SK-N-SH (cell line): ENCODE measurements at regions not wholly inside any gene's neighbourhood (a gene's known extent, or its start where the extent isn't known, plus 50 kb on each side); places are given as distances from the start of the nearest gene placed in this dataset.

Experiments
- CTCF ChIA-PET: fragments of 300-600, 350-600 bp; formaldehyde crosslinking; extraction: SDS; loops from one replicate; lab custom pipeline; 2021; lab: Yijun Ruan, JAX
- POLR2A ChIA-PET: fragments of 350-600 bp; sonication (Branson Sonifier 250); formaldehyde crosslinking; extraction: SDS; loops from one replicate; lab custom pipeline; 2020; ENCODE audit warnings: antibody characterized with exemption, inconsistent platforms; lab: Yijun Ruan, JAX
- DNase-seq: peaks from one replicate; pipeline ENCODE4 v3.0.0; 2012
- H2AFZ ChIP-seq: fragments of 200-600 bp; sonication (generic); 2 replicates; pipeline ENCODE4 v1.8.1; 2016; ENCODE audit warnings: antibody characterized with exemption, mild to moderate bottlenecking, low read depth
- H3F3A ChIP-seq: fragments of 200-600 bp; sonication (generic); replicated peaks from 2 replicates; pipeline ENCODE3; 2016; ENCODE audit warnings: antibody characterized with exemption, mild to moderate bottlenecking; ENCODE audit not compliant: insufficient read depth
- H3K27ac ChIP-seq, 2 experiments: fragments of 200-500 bp in 1 of 2; fragments of 200-600 bp in 1 of 2; sonication (Bioruptor generic) in 1 of 2; sonication (generic), shearing (Covaris generic) in 1 of 2; 2 replicates each; pipeline versions ENCODE4 v1.5.1 to v1.6.1; 2014 to 2016; ENCODE audit warnings: low read depth in 2 of 2, inconsistent platforms in 1 of 2, low read length in 1 of 2, mild to moderate bottlenecking in 1 of 2, mixed read lengths in 1 of 2
- H3K27me3 ChIP-seq: fragments of 200-600 bp; sonication (generic), shearing (Covaris generic); 2 replicates; pipeline ENCODE4 v1.6.1; 2016; ENCODE audit warnings: mixed run types; ENCODE audit not compliant: insufficient read depth
- H3K36me3 ChIP-seq, 2 experiments: fragments of 200-500 bp in 1 of 2; fragments of 200-600 bp in 1 of 2; sonication (Bioruptor generic) in 1 of 2; sonication (generic) in 1 of 2; replicated peaks in 1 of 2; 2 replicates each; pipeline versions ENCODE3 to v1.5.1; 2014 to 2016; ENCODE audit warnings: low read length in 1 of 2, mild to moderate bottlenecking in 1 of 2; ENCODE audit not compliant: insufficient read depth in 2 of 2, control insufficient read depth in 1 of 2
- H3K4me1 ChIP-seq, 2 experiments: fragments of 200-500 bp in 1 of 2; fragments of 200-600 bp in 1 of 2; sonication (Bioruptor generic) in 1 of 2; sonication (generic), shearing (Covaris generic) in 1 of 2; 2 replicates each; pipeline versions ENCODE4 v1.5.1 to v1.6.1; 2014 to 2016; ENCODE audit warnings: low read depth in 1 of 2, low read length in 1 of 2, mixed run types in 1 of 2; ENCODE audit not compliant: insufficient read depth in 2 of 2, control insufficient read depth in 1 of 2
- H3K4me2 ChIP-seq: fragments of 200-600 bp; sonication (generic), shearing (Covaris generic); 2 replicates; pipeline ENCODE4 v1.6.1; 2017; ENCODE audit warnings: mixed run types
- H3K4me3 ChIP-seq, 2 experiments: fragments of 200-500 bp in 1 of 2; fragments of 200-600 bp in 1 of 2; sonication (Bioruptor generic) in 1 of 2; sonication (generic), shearing (Covaris generic) in 1 of 2; 2 replicates each; pipeline versions ENCODE4 v1.5.1 to v1.8.1; 2014 to 2016; ENCODE audit warnings: low read depth in 2 of 2, inconsistent platforms in 1 of 2, low read length in 1 of 2, mild to moderate bottlenecking in 1 of 2, mixed read lengths in 1 of 2, moderate library complexity in 1 of 2
- H3K79me2 ChIP-seq: fragments of 200-600 bp; sonication (generic); 2 replicates; pipeline ENCODE4 v1.8.1; 2017; ENCODE audit warnings: mild to moderate bottlenecking; ENCODE audit not compliant: insufficient read depth
- H3K9ac ChIP-seq: fragments of 200-600 bp; sonication (generic); 2 replicates; pipeline ENCODE4 v1.6.1; 2017; ENCODE audit warnings: mixed run types
- H3K9me2 ChIP-seq: fragments of 200-600 bp; sonication (generic); 2 replicates; pipeline ENCODE4 v1.6.1; 2017; ENCODE audit warnings: mixed run types
- H3K9me3 ChIP-seq: fragments of 200-600 bp; sonication (generic); 2 replicates; pipeline ENCODE4 v1.6.1; 2017; ENCODE audit warnings: mixed run types, mild to moderate bottlenecking, moderate library complexity
- H4K20me1 ChIP-seq: fragments of 200-600 bp; sonication (generic); 2 replicates; pipeline ENCODE4 v1.6.1; 2017; ENCODE audit warnings: mild to moderate bottlenecking, mixed run types; ENCODE audit not compliant: insufficient read depth
- FOXM1 ChIP-seq: IDR thresholded peaks from 2 replicates; pipeline ENCODE4 v1.4.0; 2012; ENCODE audit warnings: low read depth, mild to moderate bottlenecking
- GABPA ChIP-seq: IDR thresholded peaks from 2 replicates; pipeline ENCODE4 v1.4.0; 2012; ENCODE audit warnings: low read depth, mild to moderate bottlenecking
- IRF3 ChIP-seq: fragments of 150-350 bp; IDR thresholded peaks from 2 replicates; pipeline ENCODE4 v1.6.1; 2016; ENCODE audit warnings: mild to moderate bottlenecking, low read depth, low read length
- JUND ChIP-seq: IDR thresholded peaks from 2 replicates; pipeline ENCODE4 v1.4.0; 2012
- MEF2A ChIP-seq: IDR thresholded peaks from 2 replicates; pipeline ENCODE4 v1.4.0; 2012; ENCODE audit warnings: low read depth, borderline replicate concordance
- NFIC ChIP-seq: IDR thresholded peaks from 2 replicates; pipeline ENCODE4 v1.4.0; 2012; ENCODE audit warnings: borderline replicate concordance
- TAF1 ChIP-seq: IDR thresholded peaks from 2 replicates; pipeline ENCODE4 v1.6.1; 2012; ENCODE audit warnings: low read depth, mild to moderate bottlenecking, low read length, moderate library complexity, borderline replicate concordance
- TCF12 ChIP-seq: IDR thresholded peaks from 2 replicates; pipeline ENCODE4 v1.4.0; 2012
- WGBS: methylation state at CpG from one replicate; pipeline ENCODE4 v1.1.6; 2017; ENCODE audit warnings: low lambda C conversion rate; 5-methylcytosine and 5-hydroxymethylcytosine counted together
- TF ChIP-seq, protein P1 (sequence below): IDR thresholded peaks from 2 replicates; pipeline ENCODE4 v1.4.0; 2012; ENCODE audit warnings: low read depth, borderline replicate concordance
- TF ChIP-seq, protein P2 (sequence below): fragments of 200-600 bp; sonication (generic); IDR thresholded peaks from 2 replicates; pipeline ENCODE4 v1.6.1; 2017; ENCODE audit warnings: antibody characterized with exemption, mild to moderate bottlenecking, moderate library complexity
- TF ChIP-seq, protein P3 (sequence below): IDR thresholded peaks from 2 replicates; pipeline ENCODE4 v1.4.0; 2012; ENCODE audit warnings: low read depth
- TF ChIP-seq, protein P4 (sequence below): IDR thresholded peaks from 2 replicates; pipeline ENCODE4; 2012

- no peaks in the 10 kb centered on the region for H3K9me3 ChIP-seq
- WGBS, result 59% methylated on average over 2 of the region's 2 CpGs
- POLR2A ChIA-PET, result no interaction called here
- H3K27me3 ChIP-seq, result no peaks in the 10 kb centered on the region
- no peaks in the 10 kb centered on the region for H4K20me1 ChIP-seq
- no peak overlapping the region for H3K4me2 ChIP-seq
- H3K79me2 ChIP-seq, result no peaks in the 10 kb centered on the region
- no peaks in the 10 kb centered on the region for H3F3A ChIP-seq
- H3K9ac ChIP-seq, result no peak overlapping the region
- no peak overlapping the region for H3K4me3 ChIP-seq
- CTCF ChIA-PET, result interaction anchor here (1.0 to 5.4 kb wide), 3 partner anchors 12 to 371 kb away, joined by 4 to 21 read pairs (median 6); no protein-coding TSS in a partner anchor
- no peaks in the 10 kb centered on the region for H3K9me2 ChIP-seq
- no peaks in the 10 kb centered on the region for H3K36me3 ChIP-seq
- TF ChIP-seq JUND (no peak), IRF3 (no peak), MEF2A (no peak), FOXM1 (no peak)
- TF ChIP-seq, protein P1, sequence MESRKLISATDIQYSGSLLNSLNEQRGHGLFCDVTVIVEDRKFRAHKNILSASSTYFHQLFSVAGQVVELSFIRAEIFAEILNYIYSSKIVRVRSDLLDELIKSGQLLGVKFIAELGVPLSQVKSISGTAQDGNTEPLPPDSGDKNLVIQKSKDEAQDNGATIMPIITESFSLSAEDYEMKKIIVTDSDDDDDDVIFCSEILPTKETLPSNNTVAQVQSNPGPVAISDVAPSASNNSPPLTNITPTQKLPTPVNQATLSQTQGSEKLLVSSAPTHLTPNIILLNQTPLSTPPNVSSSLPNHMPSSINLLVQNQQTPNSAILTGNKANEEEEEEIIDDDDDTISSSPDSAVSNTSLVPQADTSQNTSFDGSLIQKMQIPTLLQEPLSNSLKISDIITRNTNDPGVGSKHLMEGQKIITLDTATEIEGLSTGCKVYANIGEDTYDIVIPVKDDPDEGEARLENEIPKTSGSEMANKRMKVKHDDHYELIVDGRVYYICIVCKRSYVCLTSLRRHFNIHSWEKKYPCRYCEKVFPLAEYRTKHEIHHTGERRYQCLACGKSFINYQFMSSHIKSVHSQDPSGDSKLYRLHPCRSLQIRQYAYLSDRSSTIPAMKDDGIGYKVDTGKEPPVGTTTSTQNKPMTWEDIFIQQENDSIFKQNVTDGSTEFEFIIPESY, result no peak
- TF ChIP-seq, protein P2, sequence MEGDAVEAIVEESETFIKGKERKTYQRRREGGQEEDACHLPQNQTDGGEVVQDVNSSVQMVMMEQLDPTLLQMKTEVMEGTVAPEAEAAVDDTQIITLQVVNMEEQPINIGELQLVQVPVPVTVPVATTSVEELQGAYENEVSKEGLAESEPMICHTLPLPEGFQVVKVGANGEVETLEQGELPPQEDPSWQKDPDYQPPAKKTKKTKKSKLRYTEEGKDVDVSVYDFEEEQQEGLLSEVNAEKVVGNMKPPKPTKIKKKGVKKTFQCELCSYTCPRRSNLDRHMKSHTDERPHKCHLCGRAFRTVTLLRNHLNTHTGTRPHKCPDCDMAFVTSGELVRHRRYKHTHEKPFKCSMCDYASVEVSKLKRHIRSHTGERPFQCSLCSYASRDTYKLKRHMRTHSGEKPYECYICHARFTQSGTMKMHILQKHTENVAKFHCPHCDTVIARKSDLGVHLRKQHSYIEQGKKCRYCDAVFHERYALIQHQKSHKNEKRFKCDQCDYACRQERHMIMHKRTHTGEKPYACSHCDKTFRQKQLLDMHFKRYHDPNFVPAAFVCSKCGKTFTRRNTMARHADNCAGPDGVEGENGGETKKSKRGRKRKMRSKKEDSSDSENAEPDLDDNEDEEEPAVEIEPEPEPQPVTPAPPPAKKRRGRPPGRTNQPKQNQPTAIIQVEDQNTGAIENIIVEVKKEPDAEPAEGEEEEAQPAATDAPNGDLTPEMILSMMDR, result no peak
- H3K4me1 ChIP-seq, result no peaks in the 10 kb centered on the region
- H3K27ac ChIP-seq, result no peak overlapping the region; a peak in 1 of 4 replicates
- no peak overlapping the region for H2AFZ ChIP-seq
- no peak for DNase-seq
These were observed 166.9 kb upstream of the DCN start for GRCh38 chr12:91349476-91349875.

DNA sequence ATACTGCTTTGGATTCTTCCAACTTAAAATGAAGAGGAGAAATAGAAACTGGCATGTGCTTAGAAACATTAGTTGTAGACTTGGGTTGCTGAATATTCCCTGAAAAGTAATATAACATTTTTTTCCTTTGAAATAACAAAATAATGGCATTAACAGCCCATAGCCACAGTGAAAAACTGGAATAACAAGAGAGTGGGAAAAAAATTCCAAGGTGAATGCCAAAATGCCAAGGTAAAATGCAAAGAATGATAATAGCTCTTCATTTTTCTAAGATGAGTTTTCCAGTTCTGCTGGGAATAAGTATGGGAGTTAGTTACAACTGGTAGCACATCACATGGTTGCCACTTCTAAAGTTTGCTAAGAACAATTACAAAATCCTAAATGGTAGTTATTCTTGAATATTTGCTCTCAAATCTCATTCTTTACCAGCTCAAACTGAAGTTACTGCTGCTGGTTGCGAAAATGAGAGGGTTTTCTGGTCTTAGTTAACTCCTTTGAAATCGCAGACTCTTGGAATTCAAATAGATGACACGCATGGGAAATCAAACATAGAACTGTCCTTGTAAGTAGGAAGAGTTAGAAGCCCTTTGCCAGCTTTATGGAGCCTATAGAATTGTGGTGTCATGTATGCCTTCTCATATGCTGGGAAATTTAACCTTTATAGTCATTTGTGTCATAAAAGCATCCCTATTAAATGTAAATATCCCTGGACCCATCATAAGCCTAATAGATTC, 165.0 kb upstream of the DCN start:
- Histone ChIP-seq H3K79me2 (no peaks in the 10 kb centered on the region), H3K4me1 (no peaks in the 10 kb centered on the region; a peak in 1 of 4 replicates), H3K4me2 (no peak overlapping the region), H3K9ac (no peak overlapping the region), H2AFZ (no peak overlapping the region), H3K4me3 (no peak overlapping the region), H3F3A (no peaks in the 10 kb centered on the region), H3K9me2 (no peaks in the 10 kb centered on the region), H3K36me3 (no peaks in the 10 kb centered on the region), H3K27me3 (no peaks in the 10 kb centered on the region), H3K27ac (no peak overlapping the region), H3K9me3 (no peaks in the 10 kb centered on the region), H4K20me1 (no peaks in the 10 kb centered on the region)
- ChIA-PET POLR2A (no interaction called here), CTCF (interaction anchor here (0.6 to 5.4 kb wide), 3 partner anchors 21 to 370 kb away, joined by 3 to 21 read pairs (median 6); no protein-coding TSS in a partner anchor)
- TF ChIP-seq TAF1 (no peak), NFIC (no peak), GABPA (no peak), TCF12 (no peak)
- TF ChIP-seq, protein P3, sequence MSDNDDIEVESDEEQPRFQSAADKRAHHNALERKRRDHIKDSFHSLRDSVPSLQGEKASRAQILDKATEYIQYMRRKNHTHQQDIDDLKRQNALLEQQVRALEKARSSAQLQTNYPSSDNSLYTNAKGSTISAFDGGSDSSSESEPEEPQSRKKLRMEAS, result no peak
- TF ChIP-seq, protein P4, sequence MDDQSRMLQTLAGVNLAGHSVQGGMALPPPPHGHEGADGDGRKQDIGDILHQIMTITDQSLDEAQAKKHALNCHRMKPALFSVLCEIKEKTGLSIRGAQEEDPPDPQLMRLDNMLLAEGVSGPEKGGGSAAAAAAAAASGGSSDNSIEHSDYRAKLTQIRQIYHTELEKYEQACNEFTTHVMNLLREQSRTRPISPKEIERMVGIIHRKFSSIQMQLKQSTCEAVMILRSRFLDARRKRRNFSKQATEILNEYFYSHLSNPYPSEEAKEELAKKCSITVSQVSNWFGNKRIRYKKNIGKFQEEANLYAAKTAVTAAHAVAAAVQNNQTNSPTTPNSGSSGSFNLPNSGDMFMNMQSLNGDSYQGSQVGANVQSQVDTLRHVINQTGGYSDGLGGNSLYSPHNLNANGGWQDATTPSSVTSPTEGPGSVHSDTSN, result no peak
- DNase-seq, result no peak
- 67% methylated on average over 3 of the region's 3 CpGs for WGBS
